ENCODE measurements at regions not wholly inside any gene's neighbourhood (a gene's known extent, or its start where the extent isn't known, plus 50 kb on each side); places are given as distances from the start of the nearest gene placed in this dataset.

GRCh38 chr11:91093141-91093540, 870.3 kb upstream of the CHORDC1 start:
- TF ChIP-seq EP300 (IDR thresholded peaks at IDR 0.05; ENCODE audit: borderline replicate concordance), result no peak
- TF ChIP-seq, protein P1, sequence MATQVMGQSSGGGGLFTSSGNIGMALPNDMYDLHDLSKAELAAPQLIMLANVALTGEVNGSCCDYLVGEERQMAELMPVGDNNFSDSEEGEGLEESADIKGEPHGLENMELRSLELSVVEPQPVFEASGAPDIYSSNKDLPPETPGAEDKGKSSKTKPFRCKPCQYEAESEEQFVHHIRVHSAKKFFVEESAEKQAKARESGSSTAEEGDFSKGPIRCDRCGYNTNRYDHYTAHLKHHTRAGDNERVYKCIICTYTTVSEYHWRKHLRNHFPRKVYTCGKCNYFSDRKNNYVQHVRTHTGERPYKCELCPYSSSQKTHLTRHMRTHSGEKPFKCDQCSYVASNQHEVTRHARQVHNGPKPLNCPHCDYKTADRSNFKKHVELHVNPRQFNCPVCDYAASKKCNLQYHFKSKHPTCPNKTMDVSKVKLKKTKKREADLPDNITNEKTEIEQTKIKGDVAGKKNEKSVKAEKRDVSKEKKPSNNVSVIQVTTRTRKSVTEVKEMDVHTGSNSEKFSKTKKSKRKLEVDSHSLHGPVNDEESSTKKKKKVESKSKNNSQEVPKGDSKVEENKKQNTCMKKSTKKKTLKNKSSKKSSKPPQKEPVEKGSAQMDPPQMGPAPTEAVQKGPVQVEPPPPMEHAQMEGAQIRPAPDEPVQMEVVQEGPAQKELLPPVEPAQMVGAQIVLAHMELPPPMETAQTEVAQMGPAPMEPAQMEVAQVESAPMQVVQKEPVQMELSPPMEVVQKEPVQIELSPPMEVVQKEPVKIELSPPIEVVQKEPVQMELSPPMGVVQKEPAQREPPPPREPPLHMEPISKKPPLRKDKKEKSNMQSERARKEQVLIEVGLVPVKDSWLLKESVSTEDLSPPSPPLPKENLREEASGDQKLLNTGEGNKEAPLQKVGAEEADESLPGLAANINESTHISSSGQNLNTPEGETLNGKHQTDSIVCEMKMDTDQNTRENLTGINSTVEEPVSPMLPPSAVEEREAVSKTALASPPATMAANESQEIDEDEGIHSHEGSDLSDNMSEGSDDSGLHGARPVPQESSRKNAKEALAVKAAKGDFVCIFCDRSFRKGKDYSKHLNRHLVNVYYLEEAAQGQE (IDR thresholded peaks at IDR 0.05; ENCODE audit: low read depth), result no peak
- no peak for TF ChIP-seq YY1 (IDR thresholded peaks at IDR 0.05; ENCODE audit: low read depth)
- no peak for TF ChIP-seq EGR1 (IDR thresholded peaks at IDR 0.05)
- no peak for TF ChIP-seq CREB1 (IDR thresholded peaks at IDR 0.05; ENCODE audit: low read depth)
- TF ChIP-seq, protein P2, sequence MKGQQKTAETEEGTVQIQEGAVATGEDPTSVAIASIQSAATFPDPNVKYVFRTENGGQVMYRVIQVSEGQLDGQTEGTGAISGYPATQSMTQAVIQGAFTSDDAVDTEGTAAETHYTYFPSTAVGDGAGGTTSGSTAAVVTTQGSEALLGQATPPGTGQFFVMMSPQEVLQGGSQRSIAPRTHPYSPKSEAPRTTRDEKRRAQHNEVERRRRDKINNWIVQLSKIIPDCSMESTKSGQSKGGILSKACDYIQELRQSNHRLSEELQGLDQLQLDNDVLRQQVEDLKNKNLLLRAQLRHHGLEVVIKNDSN (IDR thresholded peaks at IDR 0.05), result no peak
- TF ChIP-seq TEAD4 (IDR thresholded peaks at IDR 0.05), result no peak
- no peak for TF ChIP-seq FOXM1 (IDR thresholded peaks at IDR 0.05; ENCODE audit: borderline replicate concordance, low read depth)
- no peak for TF ChIP-seq MAX (IDR thresholded peaks at IDR 0.05)
- TF ChIP-seq CEBPB (IDR thresholded peaks at IDR 0.05), result no peak
- no peak for TF ChIP-seq TCF12 (IDR thresholded peaks at IDR 0.05; ENCODE audit: low read depth)
- TF ChIP-seq RAD21 (IDR thresholded peaks at IDR 0.05; ENCODE audit: low read depth), result no peak
- TF ChIP-seq TAF1 (IDR thresholded peaks at IDR 0.05; ENCODE audit: low read depth), result no peak

All from Ishikawa (cell line).